Dermis blood vessel endothelial cell (primary cell): ENCODE measurements at regions not wholly inside any gene's neighbourhood (a gene's known extent, or its start where the extent isn't known, plus 50 kb on each side); places are given as distances from the start of the nearest gene placed in this dataset.

Experiments used
- DNase-seq: peaks from one replicate; pipeline ENCODE4 v3.0.0; 2010

DNA sequence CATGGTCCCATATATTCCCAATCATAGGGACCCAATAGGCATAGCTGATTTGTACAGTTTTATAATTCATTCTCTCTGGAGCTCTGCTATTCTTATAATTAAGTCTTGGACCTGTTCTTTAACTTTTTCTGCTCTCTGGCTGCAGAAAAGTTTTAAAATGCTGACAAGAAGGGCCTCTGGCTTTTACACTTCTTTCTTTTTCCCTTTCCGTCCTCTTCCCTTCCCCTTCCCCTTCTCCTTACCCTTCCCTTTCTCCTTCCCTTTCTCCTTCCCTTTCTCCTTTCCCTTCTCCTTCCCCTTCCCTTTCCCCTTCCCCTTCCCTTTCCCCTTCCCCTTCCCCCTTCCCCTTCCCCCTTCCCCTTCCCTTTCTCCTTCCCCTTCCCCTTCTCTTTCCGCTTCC, 101.3 kb upstream of the TPK1 start:
- DNase-seq, result no peak

DNA sequence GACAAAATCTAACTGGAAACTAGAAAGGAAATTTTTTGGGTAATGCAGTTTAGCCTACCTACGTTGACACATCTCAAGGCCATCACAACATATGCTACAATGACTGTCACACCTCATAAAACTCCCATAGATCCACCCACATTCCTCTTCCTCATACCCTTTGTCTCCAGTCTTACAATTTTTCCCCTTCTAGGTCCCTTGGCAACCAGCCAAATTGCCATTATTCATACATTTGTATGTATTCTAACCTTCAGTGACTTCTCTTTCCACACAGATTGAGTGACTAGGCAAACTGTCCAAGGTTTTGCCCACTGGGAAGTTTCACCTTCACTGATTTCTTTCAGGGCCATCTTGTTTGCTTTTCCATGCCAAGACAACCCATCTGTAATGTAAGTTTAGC, 100.5 kb upstream of the TPK1 start:
- no peak for DNase-seq

DNA sequence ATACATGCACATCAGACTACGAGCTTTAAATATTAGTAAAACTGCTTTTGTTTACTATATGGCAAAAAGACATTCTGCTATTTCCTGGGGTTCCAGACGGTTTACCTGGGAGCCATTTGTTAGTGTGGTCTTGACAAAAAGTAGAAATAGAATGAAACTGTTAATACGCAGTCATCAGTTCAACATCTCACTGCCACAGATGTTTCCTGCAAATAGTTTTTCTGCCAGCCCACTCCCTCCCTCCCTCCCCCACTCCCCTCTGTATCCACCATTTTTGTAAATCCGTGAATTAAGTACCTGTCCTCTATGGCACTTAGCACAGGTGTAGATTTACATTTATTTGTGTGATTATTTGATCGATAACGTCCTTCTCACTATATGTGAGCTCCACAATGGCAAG, 74.6 kb upstream of the TPK1 start:
- no peak for DNase-seq

DNA sequence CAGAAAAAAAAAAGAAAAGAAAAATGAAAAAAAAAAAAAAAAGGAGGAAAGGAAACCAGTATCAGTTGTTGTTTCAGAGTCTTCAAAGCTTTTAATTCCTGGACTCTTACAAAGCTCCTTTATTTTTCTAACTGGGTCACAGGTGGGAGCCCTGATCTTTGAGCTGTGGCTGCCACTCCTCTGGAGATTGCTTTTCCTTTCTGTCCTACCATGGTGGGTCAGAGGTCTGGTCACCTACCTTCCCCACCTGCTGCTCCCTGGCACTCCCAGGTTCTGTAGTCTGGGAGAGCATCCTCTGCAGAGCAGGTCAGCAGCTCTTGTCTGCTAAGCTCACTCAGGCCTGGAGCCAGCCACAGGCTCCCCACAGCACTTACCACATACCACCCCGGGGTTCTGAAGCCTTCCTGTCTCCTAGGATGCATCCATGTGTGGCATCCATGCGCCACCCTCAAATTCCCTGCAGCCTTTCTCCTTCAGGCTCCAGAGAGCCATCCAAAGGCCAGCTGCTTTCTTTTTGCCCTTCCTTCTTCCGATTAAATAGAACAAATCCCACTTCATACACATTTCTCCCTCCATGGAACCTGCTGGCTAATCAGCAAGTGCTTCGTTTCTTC, 73.2 kb upstream of the TPK1 start:
- no peak for DNase-seq

DNA sequence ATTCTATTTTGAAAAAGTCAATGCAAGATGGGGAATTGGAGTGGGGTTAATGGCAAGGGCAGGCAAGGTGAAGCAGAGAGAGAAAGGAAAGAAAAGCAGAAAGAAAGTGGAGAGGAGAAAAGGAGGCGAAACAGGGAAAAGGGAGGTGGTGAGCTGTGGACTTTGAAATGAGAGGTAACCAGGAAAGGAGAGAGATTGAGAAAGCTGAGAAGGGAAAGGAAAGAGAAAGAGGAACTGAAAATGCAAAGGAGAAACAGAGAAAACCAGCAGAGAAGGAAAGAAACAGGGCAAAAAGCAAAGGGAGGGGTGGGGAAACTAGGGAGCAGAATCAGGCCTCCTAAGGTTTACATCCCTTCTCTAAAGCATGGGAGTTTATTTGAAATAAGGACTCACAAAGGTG, 72.5 kb upstream of the TPK1 start:
- DNase-seq, result no peak

DNA sequence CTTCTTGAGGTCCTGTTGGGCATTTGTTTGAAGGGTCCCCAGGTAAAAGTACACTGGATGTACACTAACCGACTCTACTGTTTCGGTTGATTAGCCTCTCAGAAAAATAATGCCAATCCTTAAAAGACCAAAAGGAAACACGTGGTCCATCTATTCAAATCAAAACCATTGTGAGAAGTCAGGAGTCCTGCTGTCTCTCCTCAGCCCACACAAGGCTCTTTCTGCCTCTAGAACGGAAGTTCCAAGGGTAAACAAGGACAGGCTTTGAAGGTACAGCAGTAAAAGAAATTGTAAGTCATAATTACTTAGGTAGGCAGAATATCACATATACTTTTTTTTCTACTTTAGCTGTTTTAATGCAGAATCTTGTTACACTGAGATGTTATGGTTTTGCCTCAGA, 71.7 kb upstream of the TPK1 start:
- no peak for DNase-seq

DNA sequence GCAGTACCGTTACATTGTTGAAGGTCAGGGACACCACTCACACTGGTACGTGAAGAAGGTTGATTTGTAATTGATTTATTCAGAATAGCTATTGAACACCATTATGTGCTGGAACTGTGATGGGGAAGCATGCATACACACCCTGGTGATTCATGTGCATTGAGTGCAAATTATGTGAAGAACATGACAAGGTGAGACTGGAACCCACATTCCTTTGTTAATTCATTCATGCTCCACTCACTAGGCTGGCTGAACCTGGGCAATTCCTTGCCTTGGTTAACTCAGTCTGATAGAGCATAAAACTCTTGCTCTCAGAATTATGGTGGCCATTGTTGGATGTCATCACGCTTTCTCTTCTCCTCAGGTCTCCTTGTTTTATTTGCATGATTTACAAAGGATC, 67.3 kb upstream of the TPK1 start:
- no peak for DNase-seq

DNA sequence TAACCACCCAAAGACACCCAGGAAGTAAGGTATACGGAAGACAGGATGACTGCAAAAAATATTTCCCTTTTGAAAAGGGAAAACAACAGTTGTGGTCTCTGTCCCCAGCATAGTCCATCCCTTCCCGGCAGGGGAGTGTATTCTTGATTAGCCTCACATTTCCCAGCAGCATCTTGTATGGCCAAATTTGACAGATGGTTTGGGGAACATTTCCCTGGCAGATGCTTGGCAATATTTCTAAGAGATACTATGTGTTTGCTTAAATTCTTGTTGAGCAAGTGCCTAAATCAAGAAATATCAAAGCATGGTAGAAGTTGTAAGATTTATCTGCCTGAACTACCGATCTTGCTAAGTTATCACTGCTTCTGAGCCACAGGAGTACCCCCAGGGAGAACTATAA, 56.9 kb upstream of the TPK1 start:
- DNase-seq, result no peak
